GM18517 (cell line): ENCODE measurements at regions not wholly inside any gene's neighbourhood (a gene's known extent, or its start where the extent isn't known, plus 50 kb on each side); places are given as distances from the start of the nearest gene placed in this dataset.
"Not testable (repeated sequence)": the region's sequence is repeated elsewhere in the genome, so short reads cannot be mapped to it uniquely, and the experiment has no call there.

ENCODE experiments used
- ATAC-seq: cut with Tn5 transposase; IDR thresholded peaks from one replicate; pipeline ENCODE4 v1.9.1; 2021; ENCODE audit warnings: mild to moderate bottlenecking, moderate library complexity; ENCODE audit not compliant: unreplicated experiment

- no peak for ATAC-seq
These were observed 567.4 kb downstream of the C6orf118 start for GRCh38 chr6:164741938-164742451.

- ATAC-seq, result not testable (repeated sequence)
These were observed 573.3 kb downstream of the C6orf118 start for GRCh38 chr6:164736090-164736489.

DNA sequence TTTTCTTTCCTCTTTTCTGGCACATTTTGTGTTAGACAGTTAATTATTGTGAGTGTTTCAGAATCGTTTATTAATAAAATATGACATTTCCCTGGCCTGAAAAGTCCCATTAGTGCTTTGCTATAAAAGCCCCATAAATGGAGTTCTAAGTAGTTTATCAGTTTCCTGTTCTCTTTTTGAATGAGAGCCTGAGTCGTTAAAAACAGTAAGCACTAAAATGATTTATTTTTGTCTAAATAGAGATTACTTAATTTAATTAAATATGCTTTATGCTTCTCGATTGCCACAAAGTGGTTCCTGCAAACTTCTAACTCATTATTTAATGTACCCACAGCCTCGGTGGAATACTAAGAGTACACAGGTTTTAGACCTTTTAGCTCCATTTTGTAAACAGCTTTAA is 577.9 kb downstream of the C6orf118 start:
- no peak for ATAC-seq

DNA sequence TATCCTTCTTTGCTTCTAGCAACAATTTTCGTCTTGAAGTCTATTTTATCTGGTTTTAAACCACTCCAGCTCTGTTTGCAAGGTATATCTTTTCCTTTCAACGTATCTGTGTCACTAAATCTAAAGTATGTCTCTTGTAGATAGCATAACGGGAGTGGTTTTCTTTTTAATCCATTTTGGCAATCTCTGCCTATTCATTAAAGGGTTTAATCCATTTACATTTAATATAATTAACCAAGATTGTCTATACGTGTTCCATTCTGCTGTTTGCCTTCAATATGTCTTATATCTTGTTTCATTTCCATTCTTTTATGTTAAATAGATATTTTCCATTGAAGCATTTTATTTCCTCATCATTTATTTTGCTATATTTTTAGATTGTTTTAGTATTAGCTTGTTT is 587.9 kb downstream of the C6orf118 start:
- no peak for ATAC-seq

- ATAC-seq, result no peak
These were observed 608.9 kb downstream of the C6orf118 start for GRCh38 chr6:164700497-164700896.

- no peak for ATAC-seq
These were observed 613.5 kb downstream of the C6orf118 start for GRCh38 chr6:164695896-164696295.

DNA sequence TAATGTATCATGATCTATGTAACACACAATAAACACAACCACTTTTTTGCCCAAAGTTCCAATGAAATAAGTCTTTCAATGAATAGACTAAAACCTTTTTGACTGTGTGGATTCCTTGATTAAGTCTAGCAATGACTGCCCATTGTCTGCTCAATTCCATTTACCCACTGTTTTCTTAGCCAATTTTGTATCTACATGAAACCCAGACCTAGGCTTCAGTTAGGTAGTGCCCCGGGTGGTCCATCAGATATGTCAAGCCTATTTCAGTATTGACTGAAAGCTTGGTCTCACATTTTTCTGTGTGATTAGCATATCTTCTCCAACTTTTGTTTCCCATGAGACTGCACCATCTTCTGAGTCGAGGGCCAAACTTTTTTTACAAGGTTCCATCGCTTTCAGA is 615.0 kb downstream of the C6orf118 start:
- ATAC-seq, result no peak

GRCh38 chr6:164693944-164694343 is 615.5 kb downstream of the C6orf118 start:
- no peak for ATAC-seq

DNA sequence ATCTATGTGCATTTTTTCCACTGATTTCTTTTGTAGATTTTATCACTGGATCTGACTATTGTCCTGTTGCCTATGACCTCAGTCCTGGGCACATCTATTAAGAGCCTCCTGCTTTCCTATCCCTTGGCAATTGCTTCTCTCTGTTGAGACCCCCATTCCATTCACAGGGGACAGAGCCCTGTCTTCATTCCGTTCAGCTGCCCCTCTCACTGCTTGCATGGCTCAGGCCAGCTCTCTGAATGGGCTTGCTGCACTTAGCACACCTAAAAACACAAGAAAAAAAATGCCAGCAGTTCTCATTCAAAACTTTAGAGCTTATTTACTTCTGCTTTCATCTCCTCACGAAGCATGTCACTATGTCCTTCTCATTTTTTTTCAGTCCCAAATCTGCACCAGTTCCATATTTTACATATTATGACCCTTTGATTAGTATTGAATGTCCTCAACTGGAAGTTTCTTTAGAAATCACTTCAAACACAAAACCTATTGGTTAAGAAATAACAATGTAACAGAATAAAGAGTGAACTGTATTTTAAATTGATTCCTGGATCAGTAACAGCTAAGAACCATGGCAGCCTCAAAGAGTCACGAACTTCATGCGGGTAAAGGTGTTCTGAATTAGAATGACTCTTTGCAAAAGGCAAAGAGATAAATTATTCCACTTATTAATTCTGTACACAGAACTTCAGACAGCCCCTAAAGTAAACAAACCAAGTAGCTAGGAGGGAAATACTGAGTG is 616.5 kb downstream of the C6orf118 start:
- ATAC-seq, result no peak

DNA sequence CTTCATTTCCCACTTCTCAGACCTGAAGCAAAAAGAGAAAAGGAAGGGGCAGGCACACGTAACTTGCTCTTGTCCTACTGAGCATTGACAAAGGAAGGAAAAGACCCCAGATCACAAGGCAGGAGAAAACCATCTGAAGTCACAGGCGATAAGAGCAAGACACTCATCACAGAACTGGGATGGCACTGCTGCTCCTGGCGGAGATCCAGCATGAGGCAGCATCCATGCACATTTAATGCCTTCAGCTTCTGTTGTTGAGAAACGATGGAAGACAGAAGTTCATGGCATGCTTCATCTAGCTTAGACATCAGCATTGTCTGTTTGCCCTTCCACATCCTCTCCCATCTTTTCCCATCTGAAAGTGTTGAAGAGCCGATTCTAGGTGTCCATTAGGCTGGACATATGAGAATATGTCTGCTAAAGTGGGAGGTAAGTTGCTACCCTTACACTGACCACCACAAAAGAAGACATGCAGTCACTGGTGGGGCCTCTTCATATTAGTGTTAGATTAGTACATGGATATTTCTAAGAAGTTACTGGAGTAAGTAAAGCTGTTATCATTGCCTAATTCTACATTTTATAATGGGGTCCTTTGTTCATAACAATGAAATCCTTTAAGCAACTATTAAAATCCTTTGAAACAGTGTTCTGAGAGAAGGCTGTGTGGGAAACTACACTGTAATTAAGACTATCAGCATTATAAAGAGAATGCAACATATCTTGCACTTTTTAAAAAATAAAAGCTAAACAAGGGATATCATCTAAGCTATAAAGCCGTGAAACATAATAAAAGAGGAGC is 618.5 kb downstream of the C6orf118 start:
- no peak for ATAC-seq

GRCh38 chr6:164690241-164690640 is 619.2 kb downstream of the C6orf118 start:
- ATAC-seq, result no peak

- no peak for ATAC-seq
These were observed 644.1 kb downstream of the C6orf118 start for GRCh38 chr6:164665328-164665727.

GRCh38 chr6:164663634-164664033 is 645.8 kb downstream of the C6orf118 start:
- no peak for ATAC-seq

- ATAC-seq, result no peak
These were observed 647.7 kb downstream of the C6orf118 start for GRCh38 chr6:164661716-164662115.

DNA sequence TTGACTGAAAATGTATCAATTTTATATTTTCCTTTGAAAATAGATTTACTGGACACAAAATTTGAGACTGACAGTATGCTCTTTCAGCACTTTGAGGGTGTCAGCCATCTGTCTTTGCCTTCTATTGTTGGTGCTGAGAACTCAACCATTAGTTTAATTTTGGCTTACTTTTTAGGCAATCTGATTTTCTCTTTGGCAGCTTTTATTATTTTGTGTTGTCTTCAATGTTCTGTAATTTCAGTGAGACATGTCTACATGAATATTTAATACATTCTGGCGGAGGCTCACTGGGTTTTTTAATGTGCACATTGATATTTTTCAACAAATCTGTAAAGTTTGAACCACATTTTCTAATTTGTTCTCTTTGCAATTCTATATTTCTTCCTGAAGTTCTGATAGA is 648.6 kb downstream of the C6orf118 start:
- no peak for ATAC-seq

DNA sequence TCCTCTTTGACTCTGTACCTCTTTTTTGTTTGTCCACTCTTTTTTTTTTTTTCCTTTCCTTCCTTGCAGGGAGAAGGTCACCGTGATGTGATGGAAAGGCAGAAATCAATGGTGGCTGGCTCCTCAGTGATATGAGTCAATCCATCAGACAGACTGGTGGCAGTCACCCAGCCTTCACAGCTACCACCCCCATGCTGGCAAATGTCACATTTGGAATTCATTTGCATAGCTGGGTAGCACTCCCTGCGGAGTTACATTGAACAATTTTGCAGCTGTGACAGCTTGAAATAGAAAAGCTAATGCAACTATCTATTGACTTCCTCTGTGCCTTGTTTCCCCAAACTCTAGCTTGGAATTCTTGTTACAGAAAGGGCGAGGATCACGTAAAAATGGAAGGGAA is 668.4 kb downstream of the C6orf118 start:
- ATAC-seq, result no peak

DNA sequence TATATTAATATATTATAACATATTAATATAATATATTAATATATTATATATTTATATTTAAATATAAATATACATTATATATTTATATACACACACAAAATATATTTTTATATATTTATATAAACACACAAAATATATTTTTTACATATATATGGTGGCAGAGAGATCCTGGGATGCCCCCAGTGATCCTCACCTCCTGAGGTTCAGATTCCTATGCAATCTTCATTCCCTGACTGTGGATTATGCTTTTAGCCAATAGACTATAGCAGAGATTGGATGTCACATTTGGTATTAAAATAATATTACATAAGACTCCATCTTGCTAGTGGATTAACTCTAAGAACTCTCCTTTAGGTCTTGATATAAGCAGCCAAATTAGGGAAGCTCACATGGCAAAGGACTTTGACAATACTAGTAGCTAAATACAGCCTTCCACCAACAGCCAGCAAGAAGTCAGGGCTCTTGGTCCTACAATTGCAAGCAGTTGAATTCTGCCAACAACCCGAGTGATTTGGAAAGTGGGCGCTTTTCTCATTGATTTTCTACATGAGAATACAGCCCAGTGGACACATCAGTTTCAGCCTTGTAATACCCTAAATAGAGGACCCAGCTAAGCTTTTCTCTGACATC is 681.0 kb downstream of the C6orf118 start:
- ATAC-seq, result no peak

DNA sequence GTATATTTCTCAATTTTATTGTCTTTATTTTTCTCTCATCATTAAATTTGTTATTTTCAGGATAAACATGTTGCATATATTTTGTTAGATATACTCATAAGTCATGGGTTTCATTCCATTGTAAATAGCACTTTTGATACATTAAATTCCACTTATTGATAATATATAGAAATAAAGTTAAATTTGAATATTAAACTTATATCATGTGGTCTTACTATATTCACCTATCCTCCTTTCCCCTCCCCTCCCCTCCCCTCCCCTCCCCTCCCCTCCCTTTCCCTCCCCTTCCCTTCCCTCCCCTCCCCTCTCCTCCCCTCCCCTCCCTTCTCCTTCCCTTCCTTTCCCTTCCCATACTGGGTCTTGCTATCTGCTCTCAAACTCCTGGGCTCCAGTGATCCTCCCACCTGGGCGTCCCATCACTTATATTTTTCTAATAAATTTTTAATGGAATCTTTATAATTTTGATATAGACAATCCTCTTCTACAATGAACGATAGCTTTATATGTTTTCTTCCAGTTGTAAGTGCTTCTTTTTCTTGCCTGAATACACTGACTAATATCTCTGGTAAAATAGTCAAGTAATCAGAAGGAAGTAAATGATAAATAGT is 692.4 kb downstream of the C6orf118 start:
- ATAC-seq, result no peak

- no peak for ATAC-seq
These were observed 696.7 kb downstream of the C6orf118 start for GRCh38 chr6:164612751-164613150.

DNA sequence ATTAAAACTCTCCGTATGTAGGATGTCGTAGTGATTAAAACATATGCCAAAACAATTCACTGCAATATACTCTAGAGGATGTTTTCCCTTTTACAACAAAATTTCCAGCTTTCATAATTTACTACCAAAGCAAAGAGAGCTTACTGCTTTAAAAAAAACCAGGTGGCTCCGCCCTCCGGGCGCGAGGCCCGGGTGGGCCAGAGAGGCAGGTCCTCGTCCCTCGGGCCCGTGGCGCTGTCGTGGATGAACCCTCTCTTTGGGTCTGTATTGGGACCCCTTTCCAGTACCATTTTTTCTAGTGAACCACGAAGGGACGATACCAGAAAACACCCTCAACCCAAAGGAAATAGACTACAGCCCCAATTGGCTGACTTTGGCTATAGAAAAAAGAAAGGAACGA is 698.5 kb downstream of the C6orf118 start:
- not testable (repeated sequence) for ATAC-seq

- not testable (repeated sequence) for ATAC-seq
These were observed 707.0 kb downstream of the C6orf118 start for GRCh38 chr6:164602415-164602814.
